ENCODE measurements at regions not wholly inside any gene's neighbourhood (a gene's known extent, or its start where the extent isn't known, plus 50 kb on each side); places are given as distances from the start of the nearest gene placed in this dataset.

DNA sequence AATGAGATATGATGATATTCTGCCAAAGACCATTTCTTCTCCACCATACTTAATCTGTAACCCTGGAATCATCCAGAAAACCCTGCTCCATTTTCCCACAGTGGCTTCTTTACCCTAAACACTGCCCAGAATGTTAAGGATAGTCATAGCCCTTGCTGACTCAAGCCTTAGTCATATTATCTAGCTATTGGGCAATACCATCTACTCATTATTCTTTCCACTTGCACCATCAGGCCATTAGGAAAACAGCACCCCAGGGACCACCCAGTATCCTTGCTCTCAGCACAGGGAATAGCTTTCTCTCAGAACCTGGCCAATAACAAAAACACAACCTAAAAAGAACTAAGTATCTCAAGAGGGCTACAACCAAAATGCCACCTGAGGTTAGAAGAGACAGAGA is 445.7 kb upstream of the SLC14A2 start:
- no peak for DNase-seq

DNA sequence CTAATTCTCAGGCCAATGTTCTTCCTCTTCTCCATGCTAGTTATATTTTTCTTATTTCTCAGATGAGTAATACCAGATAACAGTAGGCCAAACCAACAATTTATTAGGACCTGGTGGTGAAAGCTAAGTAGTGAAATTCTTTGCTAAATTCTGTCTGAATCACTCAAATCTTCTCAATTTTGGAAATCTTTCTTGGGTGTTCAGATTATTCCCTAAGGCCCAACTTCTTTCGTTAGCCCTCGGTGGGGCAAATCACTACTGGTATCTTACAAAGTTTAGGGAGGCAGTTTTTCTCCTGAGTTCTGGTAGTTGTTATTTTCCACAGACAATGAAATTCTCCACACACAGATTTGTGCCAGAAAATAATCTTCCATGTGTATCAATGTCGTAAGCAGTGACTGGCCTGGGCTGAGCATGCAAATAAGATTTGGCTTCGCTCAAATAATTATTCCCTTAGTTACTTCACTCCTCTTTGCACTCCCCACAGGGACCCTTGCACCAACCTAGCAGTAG is 443.5 kb upstream of the SLC14A2 start:
- DNase-seq: no peak

DNA sequence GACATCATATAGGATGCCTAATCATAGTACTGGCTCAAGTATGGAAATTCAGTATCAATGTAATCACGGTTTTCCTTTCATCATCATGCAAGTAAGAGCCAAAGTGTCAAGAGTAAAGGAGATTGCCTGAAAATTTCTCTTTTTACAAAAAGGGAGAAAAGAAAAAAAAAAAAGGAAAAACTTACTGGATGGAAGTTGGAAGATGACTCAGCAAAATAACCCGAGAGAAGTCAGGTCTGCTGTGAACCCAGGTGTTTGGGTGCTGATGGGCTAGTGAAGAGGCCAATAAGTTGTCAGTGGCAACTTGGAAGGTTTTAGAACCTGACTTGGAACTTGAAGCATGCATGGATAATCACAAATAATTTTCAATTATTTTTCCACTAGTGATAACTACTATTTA is 441.9 kb upstream of the SLC14A2 start:
- no peak for DNase-seq

DNA sequence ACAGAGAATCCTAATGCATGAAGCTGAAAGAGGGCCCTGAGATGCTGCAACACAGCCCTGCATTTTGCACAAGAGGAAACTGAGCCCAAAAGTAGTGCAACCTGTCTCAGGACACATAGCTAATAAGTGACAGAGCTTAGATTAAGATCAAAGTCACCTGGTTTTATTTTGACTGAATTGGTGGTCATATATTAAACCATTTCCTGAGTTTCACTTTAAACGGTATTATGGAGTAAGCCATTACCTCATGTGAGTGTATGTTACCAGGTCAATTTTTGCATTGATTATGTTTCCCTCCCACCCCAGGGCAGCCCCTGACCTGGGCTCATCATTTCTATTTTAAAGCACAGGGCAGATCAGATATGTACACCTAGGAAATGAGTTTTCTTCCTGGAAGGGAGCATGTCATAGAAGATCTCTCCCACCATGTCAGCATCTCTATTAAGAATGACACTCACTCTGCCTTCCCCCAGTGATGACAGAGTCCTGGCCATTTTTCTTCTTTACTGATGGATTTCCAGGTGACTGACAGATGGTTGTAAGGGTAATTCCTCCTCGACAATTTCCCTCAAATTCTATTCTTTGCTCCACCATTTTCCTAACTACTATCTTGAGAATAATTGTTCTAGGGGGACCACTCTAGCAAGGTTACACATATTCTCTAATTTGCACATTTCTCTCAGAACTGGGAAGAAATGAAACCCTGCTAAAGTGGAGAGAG is 441.3 kb upstream of the SLC14A2 start:
- no peak for DNase-seq

DNA sequence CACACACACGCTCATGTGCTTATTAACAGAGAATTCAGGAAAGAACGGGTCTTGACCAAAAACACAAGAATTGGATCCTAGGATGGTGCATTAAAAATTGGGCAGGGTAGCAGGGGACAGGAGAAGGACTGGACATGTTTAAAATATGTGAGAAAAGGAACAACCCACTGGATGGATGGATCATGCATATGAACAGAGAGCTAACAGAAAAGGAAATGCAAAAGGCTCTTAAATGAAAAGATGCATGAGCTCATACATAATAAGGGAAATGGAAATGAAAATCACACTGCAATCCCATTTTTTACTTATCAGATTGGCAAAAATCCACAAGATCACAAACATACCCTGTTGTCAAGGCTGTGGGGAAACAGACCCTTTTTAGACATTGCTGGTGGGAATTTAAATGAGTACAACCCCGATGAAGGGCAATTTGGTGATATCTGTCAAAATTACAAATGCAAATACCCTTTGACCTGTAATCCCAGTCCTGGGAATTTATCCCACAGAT is 440.6 kb upstream of the SLC14A2 start:
- no peak for DNase-seq

DNA sequence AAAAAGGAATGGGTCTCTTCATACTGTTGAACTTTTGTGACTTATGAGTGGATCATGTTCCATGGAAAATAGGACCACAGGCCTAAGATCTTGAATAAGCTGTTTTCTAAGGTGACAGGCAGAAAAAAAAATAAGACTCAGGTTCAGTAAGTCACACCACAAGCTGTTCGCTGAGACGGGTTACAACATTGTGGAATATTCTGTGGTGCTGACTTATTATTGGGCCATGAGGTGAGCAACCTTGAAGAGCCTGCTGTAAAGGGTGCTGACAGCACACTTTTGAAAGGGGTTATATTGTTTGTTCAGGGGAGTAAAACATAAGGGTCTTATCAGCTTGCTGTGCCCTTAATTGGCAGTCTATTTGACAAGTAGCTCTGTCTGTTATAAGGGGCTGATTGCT is 439.8 kb upstream of the SLC14A2 start:
- no peak for DNase-seq

DNA sequence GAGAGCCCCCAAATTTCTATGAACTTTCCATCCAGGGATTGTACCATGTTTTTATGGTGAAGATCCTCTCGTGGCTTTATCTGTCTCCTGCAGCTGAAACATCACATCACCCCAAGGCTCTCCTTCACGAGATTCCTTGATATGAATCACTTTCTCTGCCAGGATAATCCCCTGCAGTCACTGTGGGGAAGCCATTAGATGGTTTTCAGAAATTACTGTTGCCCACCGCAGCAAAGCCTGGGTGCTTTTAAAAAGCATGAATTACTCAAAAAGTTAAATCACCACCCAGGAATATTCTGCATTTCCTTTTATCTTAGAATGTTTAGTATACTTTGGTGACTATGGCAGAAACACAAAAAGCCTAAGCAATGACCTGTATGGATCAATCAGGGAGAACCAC is 428.4 kb upstream of the SLC14A2 start:
- DNase-seq: no peak

DNA sequence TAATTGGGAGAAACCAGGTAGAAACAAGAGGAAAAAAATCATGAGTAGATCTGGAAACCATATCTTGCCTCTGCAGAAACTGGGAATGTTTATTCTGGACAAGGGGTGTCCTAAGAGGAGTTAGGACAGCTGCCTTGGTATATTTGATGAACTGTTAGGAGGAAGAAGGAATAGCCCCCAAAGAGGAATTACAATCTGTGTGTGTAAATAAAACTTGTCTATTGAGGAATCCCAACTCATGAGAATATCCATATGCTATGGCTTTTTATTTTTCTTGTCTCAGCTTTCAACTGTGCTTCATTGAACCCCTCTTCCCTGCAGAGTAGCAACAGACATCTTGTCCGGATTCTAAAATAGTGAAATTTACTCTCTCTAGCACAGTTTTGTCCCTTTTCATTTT is 423.5 kb upstream of the SLC14A2 start:
- DNase-seq: no peak

DNA sequence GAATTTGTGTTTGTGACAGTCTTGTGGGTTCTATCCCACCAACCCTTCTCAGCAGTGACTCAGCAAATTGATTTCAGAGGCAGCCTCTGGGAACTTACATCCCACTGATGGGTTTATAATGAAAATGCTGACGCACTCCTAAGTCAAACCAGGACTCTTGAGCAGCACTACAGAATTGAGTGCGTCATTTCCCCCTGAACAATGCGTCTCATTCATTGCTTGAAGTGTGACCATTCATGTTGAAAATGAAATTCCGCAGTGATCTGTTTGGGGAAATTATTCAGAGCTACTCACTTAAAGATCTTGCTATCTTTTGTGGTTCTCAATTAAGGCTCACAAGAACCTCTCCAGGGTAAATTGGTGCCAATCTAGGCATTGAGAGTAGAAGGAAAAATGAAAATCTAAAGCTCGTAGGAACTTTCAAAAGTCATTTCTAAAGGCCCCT is 417.7 kb upstream of the SLC14A2 start:
- no peak for DNase-seq

DNA sequence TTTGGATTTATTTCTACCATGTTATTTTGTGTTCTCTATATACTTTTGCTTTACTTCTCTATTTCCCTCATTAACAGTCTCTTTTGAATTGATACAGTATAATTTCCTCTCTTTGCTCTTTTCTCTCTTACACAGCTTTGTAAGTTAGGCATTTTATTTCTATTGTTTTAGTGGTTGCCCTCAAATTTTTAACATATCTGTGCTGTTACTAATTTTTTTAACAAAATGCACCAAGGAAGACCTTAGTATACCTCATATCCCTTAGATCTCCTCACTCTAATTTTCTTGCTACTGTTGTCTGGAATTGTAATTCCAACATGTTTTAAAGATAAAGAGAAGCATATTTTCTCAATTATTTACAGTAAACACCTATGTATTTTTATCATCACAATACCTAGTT is 416.8 kb upstream of the SLC14A2 start:
- no peak for DNase-seq

DNA sequence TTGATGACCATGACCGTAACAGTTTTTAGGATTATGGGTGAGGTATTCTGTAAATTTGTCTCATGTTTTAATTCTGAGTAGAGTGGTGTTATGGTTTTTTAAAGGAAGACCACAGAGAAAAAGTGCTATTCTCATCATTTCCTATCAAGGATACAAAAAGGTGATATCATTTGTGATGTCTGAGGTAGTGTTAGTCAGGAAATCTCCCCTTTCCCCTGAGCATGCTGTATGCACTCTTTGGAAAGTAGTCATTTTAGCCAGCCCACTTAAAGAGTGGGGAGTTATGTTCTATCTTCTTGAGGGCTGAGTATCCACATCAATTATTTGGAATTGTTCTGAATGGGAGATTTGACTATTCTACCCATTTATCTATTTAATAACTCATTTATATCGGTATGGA is 414.2 kb upstream of the SLC14A2 start:
- DNase-seq: no peak

DNA sequence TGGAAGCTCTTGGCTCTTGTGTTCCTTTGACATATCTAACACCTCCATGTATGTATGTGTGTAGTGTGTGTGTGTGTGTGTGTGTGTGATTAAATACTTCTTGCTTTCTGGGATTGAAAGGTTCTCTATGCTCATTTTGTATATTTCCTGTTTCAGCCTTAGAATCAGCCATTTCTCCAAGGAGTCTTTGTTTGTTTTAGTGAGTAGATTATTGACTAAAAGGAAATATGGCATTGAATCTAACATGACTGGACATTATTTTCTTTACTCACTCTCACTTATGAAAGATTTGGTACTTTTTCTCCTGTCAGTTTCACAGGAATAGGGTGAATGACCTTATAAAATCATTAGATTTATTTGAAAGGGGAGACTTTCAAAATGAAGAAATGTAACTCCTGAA is 413.8 kb upstream of the SLC14A2 start:
- DNase-seq: no peak

DNA sequence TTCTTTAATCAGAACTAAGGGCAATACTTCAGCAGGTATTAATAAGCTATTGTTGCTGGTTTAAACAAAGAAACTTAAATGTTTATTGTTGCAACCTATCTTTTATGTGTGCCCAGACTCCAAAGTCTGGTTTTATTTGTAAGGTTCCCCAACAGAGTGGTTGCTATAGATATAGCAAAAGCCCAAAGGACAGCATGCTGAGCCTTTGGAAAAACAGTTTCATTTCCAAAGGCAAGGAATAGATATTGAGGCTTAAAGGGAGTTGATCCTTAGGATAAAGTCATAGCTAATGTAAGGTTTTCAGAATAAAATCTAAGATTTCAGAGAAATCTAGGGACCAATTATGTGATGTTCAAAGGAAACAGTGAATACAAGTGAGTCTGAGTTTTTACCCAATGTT is 413.2 kb upstream of the SLC14A2 start:
- DNase-seq: no peak

DNA sequence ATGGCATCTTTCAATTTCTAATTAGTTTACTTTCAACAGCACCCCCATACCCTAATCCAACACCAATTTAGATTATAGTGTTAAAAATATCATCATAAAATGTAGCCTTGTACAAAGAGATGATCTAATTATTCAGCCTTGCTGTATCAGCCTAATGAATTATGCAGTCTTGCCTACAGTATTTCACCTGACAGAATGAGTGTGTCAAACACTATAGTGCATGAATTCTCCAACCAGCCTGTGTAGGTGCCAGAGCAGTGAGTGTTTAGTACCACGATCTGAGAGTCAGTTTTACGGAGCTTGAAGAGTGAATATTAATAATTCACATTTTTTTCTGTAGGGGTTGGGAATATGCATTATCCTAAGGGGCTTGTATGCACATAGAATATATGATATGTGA is 411.6 kb upstream of the SLC14A2 start:
- no peak for DNase-seq

DNA sequence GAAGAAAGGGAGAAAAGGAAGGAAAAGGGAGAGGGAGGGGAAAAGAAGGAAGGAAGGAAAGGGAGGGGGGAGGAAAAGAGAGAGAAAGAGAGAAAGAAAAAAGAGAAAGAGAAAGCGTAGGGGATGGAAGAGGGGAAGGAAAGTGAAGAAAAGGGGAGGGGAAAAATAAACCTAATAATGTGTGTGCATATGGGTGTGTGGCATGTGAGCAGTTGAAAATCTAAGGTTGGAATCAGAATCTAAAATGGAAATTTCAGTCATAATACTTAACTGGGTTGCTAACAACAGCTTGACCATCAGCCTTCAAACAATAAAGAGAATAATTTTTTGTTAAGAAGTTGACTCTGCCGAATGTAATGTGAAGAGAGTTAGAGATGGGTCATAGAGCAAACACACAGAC is 407.9 kb upstream of the SLC14A2 start:
- no peak for DNase-seq

DNA sequence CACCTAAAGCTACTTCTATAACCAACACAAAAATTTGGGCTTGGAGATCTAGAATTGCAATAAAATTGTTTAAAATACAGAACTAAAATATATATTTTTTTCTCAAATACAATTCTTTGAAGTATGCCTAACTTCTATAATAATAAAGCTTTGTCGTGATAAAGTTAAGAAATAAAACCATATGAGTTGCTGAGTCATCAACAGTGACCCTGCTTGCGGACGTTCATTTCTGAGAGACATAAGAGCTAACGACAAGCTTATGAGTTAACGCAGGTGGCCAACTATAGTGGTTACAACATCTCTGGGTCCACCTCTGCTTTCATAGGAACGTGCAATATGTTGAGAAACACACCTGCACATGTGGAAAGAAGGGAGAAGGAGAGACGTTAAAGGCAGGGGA is 407.1 kb upstream of the SLC14A2 start:
- no peak for DNase-seq

DNA sequence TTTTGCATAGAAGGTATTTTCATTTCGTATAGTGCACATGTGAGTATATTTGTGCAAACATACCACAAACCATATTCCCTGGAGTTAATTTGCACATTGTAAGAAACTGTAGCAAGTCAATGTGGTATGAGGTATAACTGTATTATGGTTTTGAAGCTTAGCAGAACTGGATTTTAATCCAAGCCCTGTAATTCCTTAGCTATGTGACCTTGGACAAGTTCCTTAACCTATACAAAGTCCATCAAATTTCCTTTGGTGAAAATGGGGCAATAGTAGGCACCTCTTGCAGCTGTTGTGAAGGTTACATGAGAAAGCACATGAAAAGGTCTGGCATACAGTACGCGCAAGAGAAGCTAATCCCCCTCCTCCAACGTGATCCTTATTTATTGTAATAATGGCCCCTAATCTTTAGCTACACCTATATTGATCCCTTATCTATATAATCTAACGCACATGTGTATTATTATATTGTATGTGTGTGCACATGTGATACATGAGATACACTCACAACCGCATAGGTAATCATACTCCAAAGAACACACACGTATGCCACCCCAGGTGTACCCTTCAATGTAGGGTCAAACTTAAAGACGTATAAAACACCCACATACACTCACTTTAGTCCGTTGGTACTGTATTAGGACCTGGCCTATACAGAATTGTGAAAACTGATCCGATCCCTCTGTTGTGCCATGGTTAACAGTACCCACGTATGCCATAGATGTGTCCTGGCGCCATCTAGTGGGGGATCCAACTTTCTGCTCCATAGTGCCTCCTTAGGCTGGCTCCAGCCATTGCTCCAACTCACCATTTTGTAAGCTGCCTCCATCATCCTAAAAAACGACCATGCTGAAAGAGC is 402.9 kb upstream of the SLC14A2 start:
- peak; percentile 59 for DNase-seq

DNA sequence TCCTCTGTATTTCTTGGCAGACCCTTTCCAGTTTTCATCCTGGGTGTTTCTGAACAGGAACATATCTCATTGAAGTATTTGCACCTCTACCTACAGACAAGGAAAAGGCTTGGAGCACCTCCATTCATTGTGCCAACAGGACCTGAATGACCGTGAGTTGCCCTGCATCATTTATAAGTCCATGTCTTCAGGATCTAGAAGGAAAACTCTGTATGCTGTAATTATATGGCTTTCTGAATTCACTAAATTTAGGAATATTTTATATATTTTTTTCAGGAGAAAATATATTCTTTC is 402.3 kb upstream of the SLC14A2 start:
- DNase-seq: no peak

DNA sequence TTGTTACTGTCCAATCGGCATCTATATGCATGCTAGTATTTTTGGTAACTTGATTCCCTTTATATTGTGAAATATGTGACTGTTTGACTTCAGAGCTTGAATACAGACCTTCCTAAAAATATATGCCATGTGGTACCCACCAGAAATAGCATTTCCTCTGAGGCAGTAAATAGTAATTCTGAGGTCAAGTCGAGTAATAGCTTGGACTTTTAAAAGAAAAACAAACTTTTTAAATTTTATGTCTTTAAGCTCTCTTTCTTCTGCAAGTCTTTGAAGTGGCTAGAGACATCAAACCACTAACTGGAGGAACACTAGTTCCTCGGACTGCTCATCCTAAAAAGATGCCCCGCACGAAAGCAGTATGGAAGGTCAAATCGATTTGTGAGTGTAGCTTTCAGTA is 396.8 kb upstream of the SLC14A2 start:
- DNase-seq: no peak

DNA sequence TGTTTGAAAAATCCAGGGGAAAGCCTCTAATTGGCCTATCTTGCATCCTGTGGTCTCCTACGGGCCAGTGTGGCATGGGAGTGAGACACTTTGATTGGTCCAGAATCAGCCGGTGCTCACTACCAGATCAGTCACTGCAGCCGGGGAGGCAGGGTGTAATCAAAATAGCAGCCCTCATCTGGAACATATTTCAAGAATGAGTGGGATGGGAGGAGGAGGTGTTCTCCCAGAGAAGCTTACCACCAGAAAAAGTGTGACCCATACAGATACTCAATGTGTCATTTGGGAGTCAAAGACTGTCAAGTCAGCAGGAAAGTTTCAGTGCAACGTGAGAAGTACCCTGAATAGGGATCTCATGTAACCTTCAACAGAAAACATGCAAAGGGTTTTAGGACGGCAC is 393.9 kb upstream of the SLC14A2 start:
- no peak for DNase-seq

DNA sequence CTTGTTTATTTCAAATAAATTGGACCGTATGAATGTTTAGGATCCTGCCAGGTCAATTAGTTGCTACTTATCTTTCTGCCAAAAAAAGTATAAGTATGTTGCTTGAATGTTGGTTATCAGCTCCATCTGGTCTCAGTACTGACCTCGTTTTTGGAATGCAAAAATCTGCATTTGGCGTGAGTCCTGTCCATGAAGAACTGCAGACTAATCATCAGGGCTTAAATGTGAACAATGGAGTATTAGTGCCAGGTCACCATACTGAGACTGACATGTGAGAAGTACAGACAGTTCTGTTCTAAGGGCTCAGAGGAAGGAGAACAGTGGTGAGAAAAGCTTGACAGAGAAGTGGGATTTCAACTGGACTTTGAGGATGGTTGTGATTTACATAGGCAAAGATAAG is 393.1 kb upstream of the SLC14A2 start:
- DNase-seq: no peak

DNA sequence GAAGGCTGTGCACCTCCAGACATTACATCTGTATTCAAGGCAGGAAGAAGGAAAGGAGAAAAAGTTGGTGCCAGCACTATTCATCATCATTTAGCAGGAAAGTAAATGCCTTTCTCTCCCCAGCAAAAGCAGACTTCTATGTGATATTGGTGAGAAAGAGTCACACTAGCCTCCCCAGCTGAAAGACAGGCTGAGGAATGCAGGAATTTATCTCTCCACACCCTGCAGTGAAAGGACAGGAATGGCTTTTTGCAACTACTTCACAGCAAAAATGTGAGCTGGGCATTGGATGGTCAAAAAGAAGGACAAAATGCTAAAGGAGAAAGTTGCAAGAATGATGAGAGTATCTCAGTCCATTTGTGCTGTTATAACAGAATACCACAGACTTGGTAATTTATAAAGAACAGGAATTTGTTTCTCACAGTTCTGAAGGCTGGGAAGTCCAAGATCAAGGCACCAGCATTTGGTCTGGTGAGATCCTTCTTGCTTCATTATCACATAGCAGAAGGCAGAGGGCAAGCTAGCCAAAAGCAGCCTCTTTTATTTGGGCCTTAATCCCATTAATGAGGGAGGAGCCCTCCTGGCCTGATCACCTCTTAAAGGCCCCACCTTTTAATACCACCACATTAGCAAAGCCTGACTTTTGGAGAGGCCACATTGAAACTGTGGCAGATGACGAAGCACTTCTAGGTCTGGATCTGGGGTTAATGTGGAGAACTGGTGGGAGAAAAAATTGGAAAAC is 388.1 kb upstream of the SLC14A2 start:
- DNase-seq: no peak

DNA sequence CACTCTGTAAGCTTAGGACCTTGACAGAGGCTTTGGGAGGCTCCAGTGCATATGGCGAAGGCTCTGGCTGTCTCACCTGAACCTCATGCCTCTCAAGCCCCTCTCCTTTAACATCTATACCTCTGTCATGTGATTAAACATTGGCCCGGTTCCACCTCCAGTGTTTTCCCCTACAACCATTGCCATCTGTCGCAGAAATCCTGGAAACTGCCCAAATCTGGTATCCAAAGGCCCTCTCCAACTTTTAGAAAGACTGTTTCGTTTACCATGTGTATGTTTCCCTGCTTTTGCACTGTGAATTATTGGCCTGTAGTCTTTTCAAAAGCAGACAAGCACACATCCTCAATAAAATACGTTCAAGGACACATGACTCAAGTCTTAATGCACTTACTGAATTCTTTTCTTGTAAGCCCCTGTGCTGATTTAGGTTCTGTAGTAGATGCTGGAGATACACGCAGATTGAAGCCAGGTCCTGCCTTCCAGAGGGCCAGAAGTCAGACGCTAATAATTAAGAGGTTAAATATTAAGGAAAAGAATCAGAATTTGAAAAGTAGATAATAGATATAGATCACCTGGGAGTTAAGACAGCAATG is 386.4 kb upstream of the SLC14A2 start:
- no peak for DNase-seq
